SK-N-SH (cell line): ENCODE measurements at regions not wholly inside any gene's neighbourhood (a gene's known extent, or its start where the extent isn't known, plus 50 kb on each side); places are given as distances from the start of the nearest gene placed in this dataset.
A peak's percentile ranks its signal among the peaks of the same experiment; 100 is the strongest.

Experiments used
- CTCF ChIA-PET: fragments of 300-600, 350-600 bp; formaldehyde crosslinking; extraction: SDS; loops from one replicate; lab custom pipeline; 2021; lab: Yijun Ruan, JAX
- POLR2A ChIA-PET: fragments of 350-600 bp; sonication (Branson Sonifier 250); formaldehyde crosslinking; extraction: SDS; loops from one replicate; lab custom pipeline; 2020; ENCODE audit warnings: antibody characterized with exemption, inconsistent platforms; lab: Yijun Ruan, JAX
- DNase-seq: peaks from one replicate; pipeline ENCODE4 v3.0.0; 2012
- H2AFZ ChIP-seq: fragments of 200-600 bp; sonication (generic); 2 replicates; pipeline ENCODE4 v1.8.1; 2016; ENCODE audit warnings: antibody characterized with exemption, mild to moderate bottlenecking, low read depth
- H3F3A ChIP-seq: fragments of 200-600 bp; sonication (generic); replicated peaks from 2 replicates; pipeline ENCODE3; 2016; ENCODE audit warnings: antibody characterized with exemption, mild to moderate bottlenecking; ENCODE audit not compliant: insufficient read depth
- H3K27ac ChIP-seq, 2 experiments: fragments of 200-500 bp in 1 of 2; fragments of 200-600 bp in 1 of 2; sonication (Bioruptor generic) in 1 of 2; sonication (generic), shearing (Covaris generic) in 1 of 2; 2 replicates each; pipeline versions ENCODE4 v1.5.1 to v1.6.1; 2014 to 2016; ENCODE audit warnings: low read depth in 2 of 2, inconsistent platforms in 1 of 2, low read length in 1 of 2, mild to moderate bottlenecking in 1 of 2, mixed read lengths in 1 of 2
- H3K27me3 ChIP-seq: fragments of 200-600 bp; sonication (generic), shearing (Covaris generic); 2 replicates; pipeline ENCODE4 v1.6.1; 2016; ENCODE audit warnings: mixed run types; ENCODE audit not compliant: insufficient read depth
- H3K36me3 ChIP-seq, 2 experiments: fragments of 200-500 bp in 1 of 2; fragments of 200-600 bp in 1 of 2; sonication (Bioruptor generic) in 1 of 2; sonication (generic) in 1 of 2; replicated peaks in 1 of 2; 2 replicates each; pipeline versions ENCODE3 to v1.5.1; 2014 to 2016; ENCODE audit warnings: low read length in 1 of 2, mild to moderate bottlenecking in 1 of 2; ENCODE audit not compliant: insufficient read depth in 2 of 2, control insufficient read depth in 1 of 2
- H3K4me1 ChIP-seq, 2 experiments: fragments of 200-500 bp in 1 of 2; fragments of 200-600 bp in 1 of 2; sonication (Bioruptor generic) in 1 of 2; sonication (generic), shearing (Covaris generic) in 1 of 2; 2 replicates each; pipeline versions ENCODE4 v1.5.1 to v1.6.1; 2014 to 2016; ENCODE audit warnings: low read depth in 1 of 2, low read length in 1 of 2, mixed run types in 1 of 2; ENCODE audit not compliant: insufficient read depth in 2 of 2, control insufficient read depth in 1 of 2
- H3K4me2 ChIP-seq: fragments of 200-600 bp; sonication (generic), shearing (Covaris generic); 2 replicates; pipeline ENCODE4 v1.6.1; 2017; ENCODE audit warnings: mixed run types
- H3K4me3 ChIP-seq, 2 experiments: fragments of 200-500 bp in 1 of 2; fragments of 200-600 bp in 1 of 2; sonication (Bioruptor generic) in 1 of 2; sonication (generic), shearing (Covaris generic) in 1 of 2; 2 replicates each; pipeline versions ENCODE4 v1.5.1 to v1.8.1; 2014 to 2016; ENCODE audit warnings: low read depth in 2 of 2, inconsistent platforms in 1 of 2, low read length in 1 of 2, mild to moderate bottlenecking in 1 of 2, mixed read lengths in 1 of 2, moderate library complexity in 1 of 2
- H3K79me2 ChIP-seq: fragments of 200-600 bp; sonication (generic); 2 replicates; pipeline ENCODE4 v1.8.1; 2017; ENCODE audit warnings: mild to moderate bottlenecking; ENCODE audit not compliant: insufficient read depth
- H3K9ac ChIP-seq: fragments of 200-600 bp; sonication (generic); 2 replicates; pipeline ENCODE4 v1.6.1; 2017; ENCODE audit warnings: mixed run types
- H3K9me2 ChIP-seq: fragments of 200-600 bp; sonication (generic); 2 replicates; pipeline ENCODE4 v1.6.1; 2017; ENCODE audit warnings: mixed run types
- H3K9me3 ChIP-seq: fragments of 200-600 bp; sonication (generic); 2 replicates; pipeline ENCODE4 v1.6.1; 2017; ENCODE audit warnings: mixed run types, mild to moderate bottlenecking, moderate library complexity
- H4K20me1 ChIP-seq: fragments of 200-600 bp; sonication (generic); 2 replicates; pipeline ENCODE4 v1.6.1; 2017; ENCODE audit warnings: mild to moderate bottlenecking, mixed run types; ENCODE audit not compliant: insufficient read depth
- CHD2 ChIP-seq: fragments of 150-350 bp; IDR thresholded peaks from 2 replicates; pipeline ENCODE4 v1.6.1; 2018; ENCODE audit warnings: low read length; ENCODE audit not compliant: partially characterized antibody
- CTCF ChIP-seq: fragments of 200-600 bp; sonication (generic); IDR thresholded peaks from 2 replicates; pipeline ENCODE4 v1.6.1; 2017; ENCODE audit warnings: antibody characterized with exemption, mild to moderate bottlenecking, moderate library complexity
- ELF1 ChIP-seq: IDR thresholded peaks from 2 replicates; pipeline ENCODE4 v1.4.0; 2012
- EP300 ChIP-seq, 2 experiments: IDR thresholded peaks; 2 replicates each; pipeline versions ENCODE4 v1.4.0 to v1.6.1; 2012; ENCODE audit warnings: borderline replicate concordance in 1 of 2, low read depth in 1 of 2, low read length in 1 of 2
- FOXM1 ChIP-seq: IDR thresholded peaks from 2 replicates; pipeline ENCODE4 v1.4.0; 2012; ENCODE audit warnings: low read depth, mild to moderate bottlenecking
- GABPA ChIP-seq: IDR thresholded peaks from 2 replicates; pipeline ENCODE4 v1.4.0; 2012; ENCODE audit warnings: low read depth, mild to moderate bottlenecking
- GATA2 ChIP-seq: sonication (generic); formaldehyde crosslinking; IDR thresholded peaks from 2 replicates; pipeline ENCODE4 v1.5.0; 2020; ENCODE audit warnings: mild to moderate bottlenecking, missing genetic modification reagents
- IRF3 ChIP-seq: fragments of 150-350 bp; IDR thresholded peaks from 2 replicates; pipeline ENCODE4 v1.6.1; 2016; ENCODE audit warnings: mild to moderate bottlenecking, low read depth, low read length
- MAX ChIP-seq: IDR thresholded peaks from 2 replicates; pipeline ENCODE4 v1.4.0; 2012; ENCODE audit warnings: low read depth
- MEF2A ChIP-seq: IDR thresholded peaks from 2 replicates; pipeline ENCODE4 v1.4.0; 2012; ENCODE audit warnings: low read depth, borderline replicate concordance
- NFIC ChIP-seq: IDR thresholded peaks from 2 replicates; pipeline ENCODE4 v1.4.0; 2012; ENCODE audit warnings: borderline replicate concordance
- RAD21 ChIP-seq: IDR thresholded peaks from 2 replicates; pipeline ENCODE4 v1.6.1; 2012; ENCODE audit warnings: mild to moderate bottlenecking, low read length
- REST ChIP-seq: IDR thresholded peaks from 2 replicates; pipeline ENCODE4 v1.6.1; 2012; ENCODE audit warnings: mild to moderate bottlenecking, low read depth, low read length, moderate library complexity
- RXRA ChIP-seq: IDR thresholded peaks from 2 replicates; pipeline ENCODE4 v1.4.0; 2012; ENCODE audit warnings: low read depth, mild to moderate bottlenecking, borderline replicate concordance
- SMC3 ChIP-seq: IDR thresholded peaks from 2 replicates; pipeline ENCODE4 v1.6.1; 2012; ENCODE audit warnings: low read depth, low read length, improper control_type of control experiment
- USF2 ChIP-seq: fragments of 150-350 bp; IDR thresholded peaks from 2 replicates; pipeline ENCODE4 v1.6.1; 2017; ENCODE audit warnings: antibody characterized with exemption, low read length, low read depth, borderline replicate concordance
- WGBS: methylation state at CpG from one replicate; pipeline ENCODE4 v1.1.6; 2017; ENCODE audit warnings: low lambda C conversion rate; 5-methylcytosine and 5-hydroxymethylcytosine counted together

- TF ChIP-seq CTCF = 0 out of 2 replicates have a peak, but pooled peaks have one; percentile 20
- 0 out of 2 replicates have a peak, but pooled peaks have one; percentile 6 for TF ChIP-seq SMC3
- TF ChIP-seq USF2 = no peak
- no peak for TF ChIP-seq REST
- no peak for TF ChIP-seq NFIC
Measured at GRCh38 chr1:189673217-189673616, 804.4 kb downstream of the BRINP3 start (continued).

GRCh38 chr1:189675712-189676244 lies 801.9 kb downstream of the BRINP3 start:
- Histone ChIP-seq H3K79me2 (no peaks in the 10 kb centered on the region), H2AFZ (no peak overlapping the region), H3K27ac (no peak overlapping the region), H3K9ac (no peak overlapping the region), H3K9me3 (no peaks in the 10 kb centered on the region), H3K36me3 (no peaks in the 10 kb centered on the region), H3K27me3 (no peaks in the 10 kb centered on the region), H3K4me3 (no peak overlapping the region), H3K4me1 (no peaks in the 10 kb centered on the region; a peak in 1 of 4 replicates), H3F3A (no peaks in the 10 kb centered on the region), H3K9me2 (no peaks in the 10 kb centered on the region), H4K20me1 (no peaks in the 10 kb centered on the region), H3K4me2 (no peak overlapping the region)
- ChIA-PET CTCF (no interaction called here), POLR2A (no interaction called here)
- DNase-seq = no peak
- WGBS = 88% methylated on average over 6 of the region's 6 CpGs
- no peak for TF ChIP-seq CHD2
- TF ChIP-seq RAD21 = no peak
- TF ChIP-seq GATA2 (CRISPR knock-in tag) = no peak
- no peak for TF ChIP-seq FOXM1
- no peak for TF ChIP-seq IRF3
- TF ChIP-seq CTCF = no peak
- TF ChIP-seq MEF2A = no peak
- TF ChIP-seq ELF1 = no peak
- no peak for TF ChIP-seq REST
- TF ChIP-seq GABPA = no peak
- no peak for TF ChIP-seq RXRA
- no peak for TF ChIP-seq EP300 (IDR thresholded peaks at IDR 0.05; ENCODE audit: borderline replicate concordance in 1 of 2, low read depth in 1 of 2, low read length in 1 of 2)
- TF ChIP-seq SMC3 = no peak
- TF ChIP-seq MAX = no peak
